Middle frontal gyrus (tissue), 1 donor: ENCODE measurements at regions not wholly inside any gene's neighbourhood (a gene's known extent, or its start where the extent isn't known, plus 50 kb on each side); places are given as distances from the start of the nearest gene placed in this dataset.

Experiments used
- DNase-seq: peaks from one replicate; pipeline ENCODE4 v3.0.0-alpha.2; 2015; ENCODE audit warnings: low spot score; ENCODE audit errors: extremely low spot score

DNA sequence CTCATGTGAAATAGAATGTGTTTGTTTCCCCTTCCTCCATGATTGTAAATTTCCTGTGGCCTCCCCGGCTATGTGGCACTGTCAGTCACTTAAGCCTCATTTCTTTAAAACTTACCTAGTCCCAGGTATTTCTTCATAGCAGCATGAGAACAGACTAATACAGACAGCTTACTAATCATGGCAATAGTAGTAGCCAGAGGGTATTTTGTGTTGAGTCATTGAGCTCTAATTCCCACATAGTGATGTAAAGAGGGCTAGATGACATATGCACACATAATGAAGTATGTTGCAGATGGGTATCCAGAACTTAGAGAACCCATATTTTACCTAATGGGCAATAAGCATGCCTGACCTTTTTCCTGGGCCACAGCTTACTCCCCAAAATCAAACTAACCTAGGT, 1197.2 kb downstream of the PCDH7 start:
- no peak for DNase-seq

DNA sequence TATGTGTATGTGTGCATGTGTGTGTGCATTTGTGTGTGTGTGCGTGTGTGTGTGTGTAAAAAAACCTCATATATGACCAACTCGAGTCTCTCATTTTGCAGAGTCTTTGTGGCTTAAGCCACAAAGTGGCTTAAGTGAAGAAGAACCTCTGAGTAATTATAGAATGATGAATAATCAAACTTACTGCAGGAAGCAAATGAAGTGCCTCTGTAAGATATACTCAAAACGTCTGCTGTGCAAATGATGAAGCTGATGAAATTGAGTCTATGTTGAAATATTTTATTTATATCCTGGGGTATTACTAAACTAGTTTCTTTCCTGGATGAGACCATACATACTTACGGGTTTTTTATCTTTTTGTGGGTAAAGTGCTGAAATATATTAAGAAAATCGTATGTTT, 1198.7 kb downstream of the PCDH7 start:
- no peak for DNase-seq

DNA sequence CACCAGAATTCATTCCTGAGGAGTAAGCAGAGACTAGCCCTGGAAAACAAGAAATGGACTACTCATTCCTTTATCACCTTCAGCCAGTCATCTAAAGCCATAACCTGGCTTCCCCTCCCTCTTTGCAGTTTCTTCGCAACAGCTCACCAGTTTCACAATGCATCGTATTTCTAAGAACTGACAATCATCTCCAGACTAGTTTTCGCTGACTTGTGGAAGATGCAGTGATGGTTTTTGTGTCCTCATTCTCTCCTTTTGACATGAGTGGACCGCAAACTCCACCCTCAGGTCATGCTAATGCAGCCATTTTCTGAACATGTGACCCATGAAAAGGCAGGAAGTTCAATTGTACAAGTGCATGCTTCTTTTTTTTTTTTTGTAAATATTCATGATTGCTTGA, 1203.5 kb downstream of the PCDH7 start:
- no peak for DNase-seq

DNA sequence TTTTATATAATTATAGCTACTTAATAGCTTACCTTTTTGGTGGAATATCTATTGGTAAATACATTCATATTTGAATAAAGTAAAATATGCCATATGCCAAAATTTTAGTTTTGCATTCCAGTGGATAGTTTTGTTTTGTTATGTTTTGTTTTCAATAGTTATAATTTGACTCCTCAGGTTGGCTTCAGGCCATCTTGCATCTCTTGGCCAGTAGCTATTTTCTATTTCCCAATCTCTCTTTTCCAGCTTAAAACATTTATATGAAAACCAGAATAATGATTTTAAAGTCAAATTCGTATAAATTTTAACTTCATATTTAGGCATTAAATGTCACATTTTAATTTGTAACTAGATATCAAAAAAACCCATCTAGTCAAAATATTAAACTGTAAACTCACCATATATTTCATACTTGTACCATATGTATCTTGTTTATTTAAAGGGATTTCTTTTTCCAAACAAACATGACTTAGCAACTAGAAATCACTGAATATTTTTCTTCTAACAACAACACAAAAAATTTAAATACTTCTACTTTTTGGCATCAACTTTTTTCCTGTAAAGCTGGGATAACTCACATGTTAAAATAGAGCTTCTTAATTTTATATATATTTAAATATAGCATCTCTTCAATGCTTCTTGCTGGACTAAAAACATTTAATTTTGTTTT, 1209.6 kb downstream of the PCDH7 start:
- DNase-seq, result no peak

GRCh38 chr4:31946456-31946855, 1226.3 kb downstream of the PCDH7 start:
- no peak for DNase-seq

DNA sequence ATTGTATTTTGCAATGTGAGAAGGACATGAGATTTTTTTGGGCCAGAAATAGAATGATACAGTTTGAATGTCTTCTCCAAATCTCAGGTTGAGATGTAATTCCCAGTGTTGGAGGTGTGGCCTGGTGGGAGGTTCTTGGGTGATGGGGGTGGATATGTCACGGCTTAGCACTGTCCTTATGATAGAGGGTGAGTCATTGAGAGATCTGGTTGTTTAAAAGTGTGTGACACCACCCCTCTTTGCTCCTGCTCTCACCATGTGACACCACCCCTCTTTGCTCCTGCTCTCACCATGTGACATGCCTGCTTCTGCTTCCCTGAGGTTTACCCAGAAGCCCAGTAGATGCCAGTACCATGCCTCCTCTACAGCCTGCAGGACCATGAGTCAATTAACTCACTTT, 1226.9 kb downstream of the PCDH7 start:
- no peak for DNase-seq

- no peak for DNase-seq
Measured at GRCh38 chr4:31949045-31949444, 1228.9 kb downstream of the PCDH7 start.

DNA sequence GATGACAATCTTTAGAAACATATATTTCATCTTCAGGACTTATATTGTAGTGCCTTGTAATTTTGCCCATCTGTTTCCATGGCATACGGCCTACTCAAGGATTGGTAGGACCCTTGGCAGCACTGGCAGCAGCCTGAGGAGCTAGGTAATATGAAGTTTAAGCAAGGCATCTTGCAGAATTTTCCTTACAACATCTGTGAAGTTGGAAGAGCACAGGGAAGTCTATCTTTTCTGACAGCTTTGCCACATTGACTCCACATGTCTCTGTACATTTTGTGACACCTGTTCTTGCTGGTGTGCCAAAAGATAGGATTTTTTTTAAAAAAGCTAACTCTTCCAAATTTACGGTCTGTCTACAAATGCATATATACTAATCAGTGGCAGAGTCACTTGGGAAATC, 1235.2 kb downstream of the PCDH7 start:
- DNase-seq, result no peak

- DNase-seq, result no peak
Measured at GRCh38 chr4:31959972-31960371, 1239.8 kb downstream of the PCDH7 start.

DNA sequence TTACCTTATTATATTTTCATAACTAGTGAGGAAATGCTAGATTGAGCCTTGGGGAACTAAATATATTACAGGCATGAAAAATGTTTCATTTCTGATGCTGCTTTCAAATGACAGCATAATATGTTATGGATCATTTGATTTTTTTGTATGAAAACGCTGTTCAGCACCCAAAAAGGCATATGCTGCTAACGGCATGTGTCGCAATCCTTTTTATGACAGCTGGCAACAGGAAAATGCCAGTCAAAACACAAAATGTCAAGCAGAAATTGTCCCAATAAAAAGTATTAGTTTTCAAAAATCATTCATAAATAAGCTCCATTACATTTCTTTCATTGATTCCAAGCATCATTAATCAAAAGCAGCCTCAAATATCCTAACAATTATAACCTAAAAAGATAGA, 1244.5 kb downstream of the PCDH7 start:
- no peak for DNase-seq

DNA sequence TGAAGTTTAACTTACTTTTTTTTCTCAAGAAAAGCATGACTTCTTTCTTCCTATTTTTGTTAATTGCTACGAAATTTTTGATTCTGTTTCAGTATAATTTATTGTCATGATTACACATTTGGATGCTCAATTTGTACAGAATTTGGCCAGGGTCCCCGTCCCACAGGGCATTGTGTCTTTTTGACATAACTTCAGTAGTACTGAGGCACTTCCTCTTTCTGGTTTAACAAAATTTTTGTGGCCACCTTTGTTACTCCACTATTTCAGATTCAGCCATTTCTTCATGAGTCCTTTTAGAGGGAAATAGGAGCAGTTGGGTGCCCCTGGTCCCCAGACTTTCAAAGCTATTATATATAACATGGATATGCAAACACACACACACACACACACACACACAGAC, 1248.7 kb downstream of the PCDH7 start:
- DNase-seq, result no peak

DNA sequence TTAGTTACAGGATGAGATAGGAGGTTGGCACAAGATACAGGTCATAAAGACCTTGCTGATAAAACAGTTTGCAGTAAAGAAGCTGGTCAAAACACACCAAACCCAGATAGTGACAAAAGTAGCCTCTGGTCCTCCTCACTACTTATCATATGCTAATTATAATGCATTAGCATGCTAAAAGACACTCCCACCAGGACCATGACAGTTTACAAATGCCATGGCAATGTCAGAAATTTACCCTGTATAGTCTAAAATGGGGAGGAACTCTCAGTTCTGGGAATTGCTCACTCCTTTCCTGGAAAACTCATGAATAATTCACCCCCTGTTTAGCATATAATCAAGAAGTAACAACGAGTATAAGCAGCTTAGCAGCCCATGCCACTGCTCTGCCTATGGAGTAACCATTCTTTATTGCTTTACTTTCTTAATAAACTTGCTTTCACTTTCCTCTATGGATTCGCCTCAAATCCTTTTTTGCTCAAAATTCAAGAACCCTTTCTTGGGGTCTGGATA, 1254.4 kb downstream of the PCDH7 start:
- no peak for DNase-seq

- DNase-seq, result no peak
Measured at GRCh38 chr4:31979988-31980387, 1259.8 kb downstream of the PCDH7 start.

GRCh38 chr4:31983246-31983645, 1263.1 kb downstream of the PCDH7 start:
- no peak for DNase-seq

DNA sequence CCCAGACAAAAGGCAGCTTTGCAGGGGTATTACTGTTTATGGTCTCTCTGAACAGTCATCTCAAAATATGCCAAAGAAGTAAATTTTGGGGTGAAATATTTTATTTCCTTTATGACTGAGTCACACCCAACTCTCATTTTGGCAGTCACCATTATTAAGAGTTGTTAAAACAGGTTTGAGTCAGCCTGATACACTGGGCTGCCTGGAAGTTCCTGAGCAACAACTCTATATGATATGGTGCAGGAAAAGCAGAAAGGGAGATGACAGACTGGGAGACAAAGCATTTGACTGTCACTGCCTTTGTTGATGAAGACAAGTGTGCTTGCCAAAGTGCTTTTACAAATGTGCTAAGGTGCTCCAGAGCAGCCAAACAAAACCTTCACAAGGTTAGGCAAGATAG, 1263.5 kb downstream of the PCDH7 start:
- no peak for DNase-seq

DNA sequence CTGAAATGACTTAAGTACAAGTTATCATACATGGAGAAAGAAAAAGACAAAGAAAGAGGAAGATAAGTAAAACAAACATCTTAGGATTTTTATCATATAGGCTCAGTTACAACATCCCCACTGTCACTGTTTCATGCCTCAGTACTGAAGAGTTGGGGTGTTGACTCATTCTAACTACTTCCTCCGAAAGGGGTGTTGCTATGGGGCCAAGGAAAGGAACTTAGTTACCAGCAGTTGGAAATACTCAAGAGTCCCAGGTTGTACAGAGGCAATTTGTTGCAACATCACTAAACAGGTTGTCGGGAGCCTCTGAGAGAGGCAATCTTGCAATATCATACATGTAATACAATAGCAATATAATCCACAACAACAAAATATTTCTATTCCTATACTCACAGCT, 1264.7 kb downstream of the PCDH7 start:
- DNase-seq, result no peak

GRCh38 chr4:31995943-31996901, 1276.1 kb downstream of the PCDH7 start:
- DNase-seq, result no peak

DNA sequence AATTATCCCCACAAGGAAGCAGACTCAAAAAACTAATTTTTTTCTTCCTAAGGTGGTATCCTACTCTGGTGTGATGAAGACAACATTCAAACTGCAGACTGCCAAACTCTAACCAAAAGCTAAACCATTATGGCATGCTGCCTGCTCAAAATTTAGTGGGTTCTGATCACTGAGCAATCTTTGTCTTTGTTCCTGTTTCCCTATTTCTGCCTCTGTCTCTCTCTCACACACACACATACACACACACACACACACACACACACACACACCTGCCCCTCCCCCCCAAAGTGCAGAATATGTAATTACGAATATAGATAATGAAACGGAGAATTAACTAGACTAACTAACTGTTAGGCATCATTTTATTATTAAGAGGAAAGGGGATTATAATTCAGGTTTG, 1278.6 kb downstream of the PCDH7 start:
- DNase-seq, result no peak

- no peak for DNase-seq
Measured at GRCh38 chr4:31999848-32000247, 1279.7 kb downstream of the PCDH7 start.

DNA sequence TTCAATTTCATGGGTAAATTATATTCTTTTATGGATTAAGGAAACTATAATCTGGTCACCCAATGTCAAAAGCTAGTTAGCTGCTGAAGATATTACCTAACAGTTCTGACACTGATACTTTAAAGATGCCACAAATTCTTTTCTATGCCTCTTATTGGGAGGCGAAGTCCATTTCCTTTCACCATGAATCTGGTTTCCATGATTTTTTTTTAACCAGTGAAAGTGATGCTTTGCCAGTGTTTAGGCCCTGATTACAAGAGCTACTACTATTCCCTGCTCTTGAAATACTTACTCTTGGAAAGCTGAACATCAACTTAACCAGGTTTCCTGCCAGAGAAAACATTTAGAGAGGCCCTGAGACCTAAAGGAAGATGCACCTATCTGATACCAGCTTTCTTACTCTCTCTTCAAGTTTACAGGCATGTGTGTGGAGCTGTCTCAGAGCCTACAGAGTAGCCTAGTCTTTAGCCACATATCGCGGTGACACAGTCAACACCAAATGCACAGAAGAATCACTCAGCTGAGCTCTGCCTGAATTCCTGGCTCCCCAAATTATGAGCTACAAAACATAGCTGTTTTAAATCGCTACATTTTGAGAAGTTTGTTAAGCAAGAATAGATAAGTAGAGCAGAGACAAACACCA, 1280.8 kb downstream of the PCDH7 start:
- DNase-seq, result no peak

GRCh38 chr4:32002037-32002747, 1282.0 kb downstream of the PCDH7 start:
- no peak for DNase-seq
